C4-2B (cell line): ENCODE measurements at regions not wholly inside any gene's neighbourhood (a gene's known extent, or its start where the extent isn't known, plus 50 kb on each side); places are given as distances from the start of the nearest gene placed in this dataset.

Experiments
- ZFX ChIP-seq: fragments of 450-650 bp; IDR thresholded peaks from 2 replicates; pipeline ENCODE4 v1.6.1; 2017
- TF ChIP-seq, protein P1 (sequence below): fragments of 450-650 bp; conservative IDR thresholded peaks from 2 replicates; pipeline ENCODE4 v1.5.1; 2017; ENCODE audit warnings: mild to moderate bottlenecking

DNA sequence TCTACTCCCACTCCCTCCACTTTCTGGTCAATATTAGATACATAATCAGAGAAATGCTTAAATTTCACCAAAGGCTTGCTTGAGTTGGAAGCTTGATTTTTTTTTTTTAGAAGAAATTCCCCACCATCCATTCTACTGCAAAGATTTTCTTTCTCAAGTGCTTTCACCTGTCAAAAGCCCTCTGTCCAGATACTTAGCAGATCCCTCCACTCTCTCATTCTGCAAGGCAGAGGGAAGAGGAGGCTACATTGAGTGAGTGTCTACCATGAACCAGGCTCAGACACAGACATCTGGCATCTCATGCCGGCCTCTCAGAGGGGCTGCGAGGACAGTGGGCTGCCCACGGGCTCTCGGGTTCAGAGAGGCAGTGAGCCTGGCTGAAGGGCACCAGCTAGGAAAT is 127.6 kb upstream of the GSC start:
- TF ChIP-seq, protein P1, sequence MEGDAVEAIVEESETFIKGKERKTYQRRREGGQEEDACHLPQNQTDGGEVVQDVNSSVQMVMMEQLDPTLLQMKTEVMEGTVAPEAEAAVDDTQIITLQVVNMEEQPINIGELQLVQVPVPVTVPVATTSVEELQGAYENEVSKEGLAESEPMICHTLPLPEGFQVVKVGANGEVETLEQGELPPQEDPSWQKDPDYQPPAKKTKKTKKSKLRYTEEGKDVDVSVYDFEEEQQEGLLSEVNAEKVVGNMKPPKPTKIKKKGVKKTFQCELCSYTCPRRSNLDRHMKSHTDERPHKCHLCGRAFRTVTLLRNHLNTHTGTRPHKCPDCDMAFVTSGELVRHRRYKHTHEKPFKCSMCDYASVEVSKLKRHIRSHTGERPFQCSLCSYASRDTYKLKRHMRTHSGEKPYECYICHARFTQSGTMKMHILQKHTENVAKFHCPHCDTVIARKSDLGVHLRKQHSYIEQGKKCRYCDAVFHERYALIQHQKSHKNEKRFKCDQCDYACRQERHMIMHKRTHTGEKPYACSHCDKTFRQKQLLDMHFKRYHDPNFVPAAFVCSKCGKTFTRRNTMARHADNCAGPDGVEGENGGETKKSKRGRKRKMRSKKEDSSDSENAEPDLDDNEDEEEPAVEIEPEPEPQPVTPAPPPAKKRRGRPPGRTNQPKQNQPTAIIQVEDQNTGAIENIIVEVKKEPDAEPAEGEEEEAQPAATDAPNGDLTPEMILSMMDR = no peak
- TF ChIP-seq ZFX = no peak
